ENCODE measurements at regions not wholly inside any gene's neighbourhood (a gene's known extent, or its start where the extent isn't known, plus 50 kb on each side); places are given as distances from the start of the nearest gene placed in this dataset.

DNA sequence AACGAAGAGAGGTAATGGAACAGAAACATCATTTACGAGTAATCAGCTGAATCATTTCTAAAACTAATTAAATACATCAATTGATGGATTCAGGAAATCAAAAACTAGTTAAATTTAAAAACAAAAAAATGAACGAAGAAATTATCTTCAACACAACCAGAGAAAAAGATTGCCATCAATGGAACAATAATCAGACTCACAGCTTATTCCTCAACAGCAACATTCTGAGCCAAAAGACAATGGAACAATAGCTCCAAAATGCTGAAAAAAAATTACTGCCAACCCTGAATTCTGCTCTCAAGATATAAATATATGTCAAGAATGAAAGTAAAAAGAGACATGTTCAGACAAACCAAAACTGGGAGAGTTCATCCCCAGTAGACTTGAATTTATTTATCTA, 65.5 kb upstream of the KLF3 start:
- TF ChIP-seq, protein P1, sequence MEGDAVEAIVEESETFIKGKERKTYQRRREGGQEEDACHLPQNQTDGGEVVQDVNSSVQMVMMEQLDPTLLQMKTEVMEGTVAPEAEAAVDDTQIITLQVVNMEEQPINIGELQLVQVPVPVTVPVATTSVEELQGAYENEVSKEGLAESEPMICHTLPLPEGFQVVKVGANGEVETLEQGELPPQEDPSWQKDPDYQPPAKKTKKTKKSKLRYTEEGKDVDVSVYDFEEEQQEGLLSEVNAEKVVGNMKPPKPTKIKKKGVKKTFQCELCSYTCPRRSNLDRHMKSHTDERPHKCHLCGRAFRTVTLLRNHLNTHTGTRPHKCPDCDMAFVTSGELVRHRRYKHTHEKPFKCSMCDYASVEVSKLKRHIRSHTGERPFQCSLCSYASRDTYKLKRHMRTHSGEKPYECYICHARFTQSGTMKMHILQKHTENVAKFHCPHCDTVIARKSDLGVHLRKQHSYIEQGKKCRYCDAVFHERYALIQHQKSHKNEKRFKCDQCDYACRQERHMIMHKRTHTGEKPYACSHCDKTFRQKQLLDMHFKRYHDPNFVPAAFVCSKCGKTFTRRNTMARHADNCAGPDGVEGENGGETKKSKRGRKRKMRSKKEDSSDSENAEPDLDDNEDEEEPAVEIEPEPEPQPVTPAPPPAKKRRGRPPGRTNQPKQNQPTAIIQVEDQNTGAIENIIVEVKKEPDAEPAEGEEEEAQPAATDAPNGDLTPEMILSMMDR (IDR thresholded peaks at IDR 0.05): no peak
- Histone ChIP-seq H3K4me3 (no peak overlapping the region), H3K9ac (ENCODE audit: low read depth in 2 of 2, low read length in 2 of 2) (no peak overlapping the region), H3K27ac (no peak overlapping the region), H3K27me3 (no peaks in the 10 kb centered on the region), H3K36me3 (no peaks in the 10 kb centered on the region), H3K4me1 (no peaks in the 10 kb centered on the region), H3K9me3 (no peaks in the 10 kb centered on the region)
- DNase-seq: no peak
- intact Hi-C loops (cut with DNase I): no loop called here

DNA sequence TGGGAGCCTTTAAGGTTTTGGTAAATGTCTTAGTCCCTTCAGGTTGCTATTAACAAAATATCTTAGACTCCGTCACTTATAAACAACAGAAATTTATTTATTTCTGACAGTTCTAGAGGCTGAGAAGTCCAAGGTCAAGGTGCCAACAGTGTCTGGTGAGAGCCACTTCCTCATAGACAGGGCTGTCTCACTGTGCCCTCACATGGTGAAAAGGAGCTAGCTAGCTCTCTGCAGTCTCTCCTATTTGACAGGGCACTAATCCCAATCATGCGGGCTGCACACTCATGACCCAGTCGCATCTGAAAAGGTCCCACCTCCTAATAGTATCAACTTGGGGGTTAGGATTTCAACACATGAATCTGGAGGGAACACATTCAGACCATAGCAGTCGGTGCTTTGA, 63.4 kb upstream of the KLF3 start:
- H3K27me3 ChIP-seq: no peaks in the 10 kb centered on the region

DNA sequence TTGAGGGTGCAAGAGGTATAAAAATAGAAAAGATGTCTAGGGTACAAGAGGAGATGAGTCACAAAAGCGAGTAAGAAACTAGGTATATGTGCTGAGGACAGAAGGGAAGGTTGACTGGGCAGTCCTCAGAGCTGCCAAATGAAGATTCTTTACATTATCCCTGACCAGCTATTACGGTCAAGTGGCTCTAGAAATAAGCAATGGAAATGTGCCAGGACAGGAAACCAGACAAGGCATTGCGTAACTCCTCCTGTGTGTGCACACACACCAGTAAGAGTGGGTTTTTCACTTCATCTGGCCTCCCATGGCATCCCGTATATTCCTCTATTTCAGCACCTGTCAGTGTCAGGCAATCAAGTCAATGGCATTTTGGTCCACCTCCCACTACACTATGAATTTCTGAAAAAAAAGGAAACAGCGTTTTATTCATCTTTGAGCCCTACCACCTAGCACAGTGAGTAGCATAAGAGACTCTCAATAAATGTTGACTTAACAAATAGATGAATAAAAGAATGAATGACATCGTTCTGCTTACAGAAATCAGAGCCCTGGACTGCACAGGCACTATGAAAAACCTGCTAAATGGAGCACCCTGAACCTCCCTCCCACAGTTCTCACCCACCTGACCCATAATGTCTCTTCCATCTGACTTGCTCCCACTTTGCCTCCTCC, 62.6 kb upstream of the KLF3 start:
- H3K27me3 ChIP-seq: no peaks in the 10 kb centered on the region
- no peaks in the 10 kb centered on the region for H3K36me3 ChIP-seq
- no peak overlapping the region for H3K4me3 ChIP-seq
- H3K9ac ChIP-seq (ENCODE audit: low read depth in 2 of 2, low read length in 2 of 2): no peak overlapping the region
- intact Hi-C loops (cut with DNase I): no loop called here
- H3K9me3 ChIP-seq: no peaks in the 10 kb centered on the region
- TF ChIP-seq, protein P1 (IDR thresholded peaks at IDR 0.05): no peak
- H3K4me1 ChIP-seq: peaks cover 5% of the 10 kb centered on the region
- DNase-seq: no peak
- no peak overlapping the region for H3K27ac ChIP-seq

More for the DNA sequence above, 63.4 kb upstream of the KLF3 start:
- H3K36me3 ChIP-seq: no peaks in the 10 kb centered on the region
- no peak overlapping the region for H3K9ac ChIP-seq (ENCODE audit: low read depth in 2 of 2, low read length in 2 of 2)
- H3K4me3 ChIP-seq: no peak overlapping the region
- H3K4me1 ChIP-seq: peaks cover 1% of the 10 kb centered on the region
- TF ChIP-seq, protein P1 (IDR thresholded peaks at IDR 0.05): no peak
- H3K9me3 ChIP-seq: no peaks in the 10 kb centered on the region
- no peak overlapping the region for H3K27ac ChIP-seq
- intact Hi-C loops (cut with DNase I): no loop called here
- no peak for DNase-seq

DNA sequence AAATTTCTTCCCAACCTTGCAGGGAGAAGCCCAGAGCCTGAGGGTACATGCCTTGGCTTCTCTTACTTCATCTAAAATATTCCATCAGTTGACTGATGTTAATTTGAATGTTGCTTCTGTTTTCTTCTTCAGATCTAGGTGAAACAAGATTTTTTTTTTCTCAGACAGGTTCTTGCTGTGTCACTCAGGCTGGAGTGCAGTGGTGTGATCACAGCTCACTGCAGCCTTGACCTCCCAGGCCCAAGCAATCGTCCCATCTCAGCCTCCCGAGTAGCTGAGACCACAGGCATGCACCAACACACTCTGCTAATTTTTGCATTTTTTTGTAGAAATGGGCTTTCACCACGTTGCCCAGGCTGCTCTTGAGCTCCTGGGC, 62.1 kb upstream of the KLF3 start:
- Histone ChIP-seq H3K9me3 (no peaks in the 10 kb centered on the region), H3K36me3 (no peaks in the 10 kb centered on the region), H3K9ac (ENCODE audit: low read depth in 2 of 2, low read length in 2 of 2) (no peak overlapping the region), H3K27ac (no peak overlapping the region), H3K4me1 (peaks cover 5% of the 10 kb centered on the region), H3K4me3 (no peak overlapping the region), H3K27me3 (no peaks in the 10 kb centered on the region)
- DNase-seq: no peak
- intact Hi-C loops (cut with DNase I): no loop called here
- TF ChIP-seq, protein P1 (IDR thresholded peaks at IDR 0.05): no peak

DNA sequence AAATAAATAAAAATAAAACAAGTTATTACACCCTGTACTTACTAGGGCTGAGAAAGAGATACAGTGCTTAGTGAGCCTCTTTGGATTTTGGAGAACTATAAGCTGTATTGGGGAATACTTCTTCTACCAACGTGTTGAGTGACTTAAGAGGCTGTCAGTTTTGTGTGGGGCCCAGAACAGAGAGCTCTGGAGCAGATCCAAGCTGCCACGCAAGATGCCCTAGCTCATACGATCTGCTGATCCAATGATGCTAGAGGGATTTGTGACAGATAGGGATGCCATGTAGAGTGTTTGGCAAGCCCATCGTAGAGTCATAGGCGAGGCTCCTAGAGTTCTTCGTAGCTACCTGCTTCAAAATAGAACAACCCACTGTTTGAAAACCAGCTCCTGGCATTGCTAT, 60.3 kb upstream of the KLF3 start:
- Histone ChIP-seq H3K4me1 (peaks cover 5% of the 10 kb centered on the region), H3K4me3 (no peak overlapping the region), H3K27ac (no peak overlapping the region), H3K9ac (ENCODE audit: low read depth in 2 of 2, low read length in 2 of 2) (no peak overlapping the region), H3K27me3 (no peaks in the 10 kb centered on the region), H3K36me3 (no peaks in the 10 kb centered on the region), H3K9me3 (no peaks in the 10 kb centered on the region)
- intact Hi-C loops (cut with DNase I): no loop called here
- DNase-seq: no peak
- TF ChIP-seq, protein P1 (IDR thresholded peaks at IDR 0.05): no peak

All from colonic mucosa (tissue), 4 donors.